Left lung (tissue), 4 donors: ENCODE measurements at regions not wholly inside any gene's neighbourhood (a gene's known extent, or its start where the extent isn't known, plus 50 kb on each side); places are given as distances from the start of the nearest gene placed in this dataset.

Experiments used
- ATAC-seq: fragments of 200-7000 bp; cut with Tn5 transposase; one replicate; pipeline ENCODE4 v1.9.1; 2020; ENCODE audit warnings: moderate library complexity
- DNase-seq, 4 donors: peaks; one replicate each; pipeline ENCODE4 v3.0.0-alpha.2; 2013 to 2020
- H3K27ac ChIP-seq, 2 donors: fragments of 200-600 bp; sonication (generic) in 1 of 2; one replicate each; pipeline versions ENCODE4 v1.5.0 to v1.8.0; 2020 to 2021
- H3K27me3 ChIP-seq, 2 donors: fragments of 200-600 bp; sonication (generic) in 1 of 2; one replicate each; pipeline versions ENCODE4 v1.5.0 to v1.8.0; 2020 to 2021
- H3K36me3 ChIP-seq, 2 donors: fragments of 200-600 bp; sonication (generic) in 1 of 2; one replicate each; pipeline versions ENCODE4 v1.5.0 to v1.8.0; 2020 to 2021
- H3K4me1 ChIP-seq, 2 donors: fragments of 200-600 bp; one replicate each; pipeline ENCODE4 v1.8.0; 2021
- H3K4me3 ChIP-seq, 2 donors: fragments of 200-600 bp; sonication (generic) in 1 of 2; one replicate each; pipeline versions ENCODE4 v1.5.0 to v1.8.0; 2020 to 2021; ENCODE audit warnings: mild to moderate bottlenecking in 1 of 2
- H3K9me3 ChIP-seq, 2 donors: fragments of 200-600 bp; sonication (generic) in 1 of 2; one replicate each; pipeline versions ENCODE4 v1.5.0 to v1.8.0; 2020 to 2021
- CTCF ChIP-seq, 2 donors: fragments of 200-600 bp; sonication (generic) in 1 of 2; IDR thresholded peaks; one replicate each; pipeline versions ENCODE4 v1.5.0 to v1.8.0; 2021; ENCODE audit warnings: antibody characterized with exemption in 2 of 2
- intact Hi-C, 2 donors: fragments of 100-400 bp; cut with DNase I; formaldehyde crosslinking; loops; one replicate each; pipeline versions ENCODE4 v1.11.2 to v1.14.2; 2022
- donor health status: DM: no; HTN: yes; CAD: no.
- donor health status: DM: no; HTN: no; CAD: no.

GRCh38 chr17:79404136-79404911 lies 206.5 kb downstream of the RBFOX3 start:
- H3K4me3 ChIP-seq, result no peak overlapping the region
- peaks cover 0 to 9% of the 10 kb centered on the region in 2 donors for H3K4me1 ChIP-seq
- H3K36me3 ChIP-seq, result no peaks in the 10 kb centered on the region
- ATAC-seq (no peak), DNase-seq (no peak)
- no peaks in the 10 kb centered on the region for H3K9me3 ChIP-seq
- no peak for TF ChIP-seq CTCF (IDR thresholded peaks at IDR 0.05)
- intact Hi-C loops, result no loop called here
- no peak overlapping the region for H3K27ac ChIP-seq
- H3K27me3 ChIP-seq, result peaks cover 31 to 99% of the 10 kb centered on the region in 2 donors

- Histone ChIP-seq H3K27me3 (peaks cover 26 to 99% of the 10 kb centered on the region in 2 donors), H3K9me3 (no peaks in the 10 kb centered on the region), H3K36me3 (no peaks in the 10 kb centered on the region), H3K4me3 (no peak overlapping the region), H3K4me1 (peaks cover 0 to 9% of the 10 kb centered on the region in 2 donors), H3K27ac (no peak overlapping the region)
- no peak for TF ChIP-seq CTCF (IDR thresholded peaks at IDR 0.05)
- ATAC-seq, result no peak
- intact Hi-C loops, result no loop called here
- DNase-seq, result no peak
Measured at GRCh38 chr17:79401704-79402674, 208.9 kb downstream of the RBFOX3 start.

- peaks cover 0 to 9% of the 10 kb centered on the region in 2 donors for H3K4me1 ChIP-seq
- DNase-seq (peak; percentile 61 to 92 (median 69)), ATAC-seq (peak; percentile 99)
- no peaks in the 10 kb centered on the region for H3K36me3 ChIP-seq
- H3K27me3 ChIP-seq, result peaks cover 24 to 99% of the 10 kb centered on the region in 2 donors
- H3K4me3 ChIP-seq, result peak overlapping the region in 1 of 2 donors; percentile 10
- TF ChIP-seq CTCF (IDR thresholded peaks at IDR 0.05), result peak; percentile 81 to 85
- no peak overlapping the region for H3K27ac ChIP-seq
- H3K9me3 ChIP-seq, result no peaks in the 10 kb centered on the region
- intact Hi-C loops, result no loop called here
Measured at GRCh38 chr17:79400989-79401703, 209.7 kb downstream of the RBFOX3 start.

- no peak overlapping the region for H3K4me3 ChIP-seq
- H3K9me3 ChIP-seq, result no peaks in the 10 kb centered on the region
- ATAC-seq (no peak), DNase-seq (no peak)
- peaks cover 0 to 9% of the 10 kb centered on the region in 2 donors for H3K4me1 ChIP-seq
- no peak for TF ChIP-seq CTCF (IDR thresholded peaks at IDR 0.05)
- intact Hi-C loops, result no loop called here
- H3K36me3 ChIP-seq, result no peaks in the 10 kb centered on the region
- no peak overlapping the region for H3K27ac ChIP-seq
- peaks cover 24 to 99% of the 10 kb centered on the region in 2 donors for H3K27me3 ChIP-seq
Measured at GRCh38 chr17:79399610-79400144, 211.2 kb downstream of the RBFOX3 start.
